ENCODE measurements at regions not wholly inside any gene's neighbourhood (a gene's known extent, or its start where the extent isn't known, plus 50 kb on each side); places are given as distances from the start of the nearest gene placed in this dataset.
"Not testable (repeated sequence)": the region's sequence is repeated elsewhere in the genome, so short reads cannot be mapped to it uniquely, and the experiment has no call there.

- not testable (repeated sequence) for TF ChIP-seq CTCF (IDR thresholded peaks at IDR 0.05); NR1H2 (CRISPR knock-in tag; IDR thresholded peaks at IDR 0.05); MAX (CRISPR knock-in tag; IDR thresholded peaks at IDR 0.05); E2F5 (CRISPR knock-in tag; IDR thresholded peaks at IDR 0.05); USF2 (CRISPR knock-in tag; IDR thresholded peaks at IDR 0.05); NR2C2 (CRISPR knock-in tag; IDR thresholded peaks at IDR 0.05); PREB (CRISPR knock-in tag; IDR thresholded peaks at IDR 0.05; ENCODE audit: borderline replicate concordance); SP1 (CRISPR knock-in tag; conservative IDR thresholded peaks at IDR 0.05); ETV6 (CRISPR knock-in tag; IDR thresholded peaks at IDR 0.05); ZNF396 (CRISPR knock-in tag; IDR thresholded peaks at IDR 0.05; ENCODE audit: borderline replicate concordance)
Measured at GRCh38 chr5:78711670-78712069, 63.1 kb upstream of the LHFPL2 start.

All from WTC11 (cell line).